C4-2B (cell line): ENCODE measurements at regions not wholly inside any gene's neighbourhood (a gene's known extent, or its start where the extent isn't known, plus 50 kb on each side); places are given as distances from the start of the nearest gene placed in this dataset.

Source experiments
- H3K27ac ChIP-seq: fragments of 450-650 bp; 2 replicates; pipeline ENCODE4 v1.5.1; 2017
- CTCF ChIP-seq: fragments of 450-650 bp; conservative IDR thresholded peaks from 2 replicates; pipeline ENCODE4 v1.5.1; 2017; ENCODE audit warnings: mild to moderate bottlenecking
- ZFX ChIP-seq: fragments of 450-650 bp; IDR thresholded peaks from 2 replicates; pipeline ENCODE4 v1.6.1; 2017

- TF ChIP-seq ZFX = no peak
- no peak for TF ChIP-seq CTCF
- H3K27ac ChIP-seq = no peak overlapping the region
These were observed 587.1 kb upstream of the KCND2 start for GRCh38 chr7:119685906-119686305.

DNA sequence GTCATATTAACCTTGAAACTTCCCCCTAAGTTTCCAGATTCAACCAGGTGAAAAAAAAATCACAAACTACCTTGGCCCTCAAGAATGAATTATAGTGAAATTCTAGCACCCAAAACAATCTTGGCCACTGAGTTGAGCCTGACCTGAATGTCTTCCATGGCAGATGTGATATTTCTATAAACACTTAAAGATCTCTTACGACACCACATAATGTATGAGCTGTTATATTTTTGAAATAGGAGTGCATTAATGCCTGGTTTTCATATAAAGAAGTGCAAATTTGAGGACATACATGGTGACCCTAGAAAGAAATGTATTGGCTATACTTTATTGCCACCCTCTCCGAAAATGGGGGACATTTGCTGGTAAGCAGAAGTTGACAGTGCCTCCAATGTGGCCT, 584.1 kb upstream of the KCND2 start:
- TF ChIP-seq ZFX (no peak), CTCF (no peak)
- H3K27ac ChIP-seq = no peak overlapping the region

DNA sequence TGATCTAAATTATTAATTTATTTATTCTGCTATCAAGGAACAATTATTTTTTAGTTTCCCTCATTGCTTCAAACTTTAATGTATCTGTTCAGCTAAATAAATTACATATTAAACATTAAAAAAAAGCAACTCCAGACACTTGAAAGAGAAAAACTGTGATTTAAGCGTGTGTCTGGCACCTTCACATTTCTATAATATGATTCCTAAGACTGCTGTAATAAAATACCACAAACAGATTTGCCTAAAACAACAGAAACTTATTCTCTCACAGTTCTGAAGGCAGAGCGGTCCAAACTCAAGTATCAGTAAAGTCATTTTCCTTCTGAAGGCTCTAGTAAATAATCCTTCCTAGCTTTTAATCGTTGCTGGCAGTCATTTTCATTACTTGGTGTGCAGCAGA, 580.4 kb upstream of the KCND2 start:
- no peak overlapping the region for H3K27ac ChIP-seq
- TF ChIP-seq ZFX (no peak), CTCF (no peak)

DNA sequence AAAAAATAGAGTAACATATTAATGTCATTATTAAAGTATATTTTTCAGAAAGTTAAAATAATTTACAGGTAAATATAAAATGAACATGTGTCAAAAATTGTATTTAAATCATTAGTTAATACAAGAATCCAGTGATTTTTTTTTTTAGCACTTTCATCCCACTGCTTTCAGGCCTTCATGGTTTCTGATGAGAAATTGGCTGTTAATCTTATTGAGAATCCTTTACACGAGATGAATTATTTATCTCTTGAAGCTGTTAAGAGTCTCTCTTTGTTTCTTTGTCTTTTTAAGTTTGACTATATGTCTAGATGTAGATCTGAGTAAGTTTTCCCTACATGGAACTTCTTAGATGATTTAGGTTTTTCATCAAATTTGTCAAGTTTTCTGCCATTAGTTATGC, 578.5 kb upstream of the KCND2 start:
- TF ChIP-seq ZFX (no peak), CTCF (no peak)
- no peak overlapping the region for H3K27ac ChIP-seq

- no peak for TF ChIP-seq CTCF
- no peak for TF ChIP-seq ZFX
These were observed 576.6 kb upstream of the KCND2 start for GRCh38 chr7:119696336-119696735.

GRCh38 chr7:119703895-119704294, 569.1 kb upstream of the KCND2 start:
- no peak overlapping the region for H3K27ac ChIP-seq
- TF ChIP-seq CTCF (no peak), ZFX (no peak)

More at GRCh38 chr7:119696336-119696735, 576.6 kb upstream of the KCND2 start:
- no peak overlapping the region for H3K27ac ChIP-seq

DNA sequence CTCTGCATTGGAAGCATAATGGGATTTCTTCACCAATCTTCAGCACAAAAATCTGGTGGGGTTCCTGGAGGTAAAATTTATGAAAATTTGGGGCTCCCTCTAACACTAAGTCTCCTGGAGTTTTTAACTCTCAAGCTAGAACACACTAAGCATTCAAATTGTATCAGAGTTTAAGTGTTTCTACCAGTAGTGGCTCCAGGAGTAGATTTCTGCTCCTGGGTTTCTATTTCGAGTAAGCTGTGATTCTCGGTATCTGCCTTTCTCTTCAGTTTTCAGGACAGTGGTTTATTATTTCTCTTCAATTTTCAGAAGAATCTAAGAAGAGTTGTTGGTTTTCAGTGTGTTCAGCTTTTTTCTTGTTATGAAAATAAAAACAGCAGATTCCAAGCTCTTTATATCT, 566.4 kb upstream of the KCND2 start:
- TF ChIP-seq ZFX (no peak), CTCF (no peak)

More for the DNA sequence above, 566.4 kb upstream of the KCND2 start:
- H3K27ac ChIP-seq = no peak overlapping the region
